GM23338 (cell line): ENCODE measurements at regions not wholly inside any gene's neighbourhood (a gene's known extent, or its start where the extent isn't known, plus 50 kb on each side); places are given as distances from the start of the nearest gene placed in this dataset.

Source experiments
- ATAC-seq: fragments of 200-7000 bp; cut with Tn5 transposase; 3 replicates; pipeline ENCODE4 v1.9.1; 2020
- DNase-seq: peaks from one replicate; pipeline ENCODE4 v3.0.0-alpha.2; 2015; ENCODE audit warnings: low spot score
- H2AFZ ChIP-seq: fragments of 200-600 bp; sonication (generic); 2 replicates; pipeline ENCODE4 v1.8.0; 2016; ENCODE audit warnings: antibody characterized with exemption, mild to moderate bottlenecking, moderate library complexity
- H3F3A ChIP-seq: fragments of 200-600 bp; sonication (generic); replicated peaks from 2 replicates; pipeline ENCODE4 v1.8.0; 2017; ENCODE audit warnings: antibody characterized with exemption, mixed run types, low read depth
- H3K27ac ChIP-seq: fragments of 200-600 bp; sonication (generic); 2 replicates; pipeline ENCODE4 v1.6.1; 2016; ENCODE audit warnings: low read depth
- H3K27me3 ChIP-seq: fragments of 200-600 bp; sonication (generic); 2 replicates; pipeline ENCODE4 v1.8.0; 2016; ENCODE audit warnings: mild to moderate bottlenecking, mixed run types, moderate library complexity; ENCODE audit not compliant: insufficient read depth
- H3K36me3 ChIP-seq: fragments of 200-600 bp; sonication (generic); 2 replicates; pipeline ENCODE4 v1.8.0; 2016; ENCODE audit warnings: mild to moderate bottlenecking; ENCODE audit not compliant: insufficient read depth
- H3K4me1 ChIP-seq: fragments of 200-600 bp; sonication (generic); 2 replicates; pipeline ENCODE4 v1.8.0; 2016; ENCODE audit warnings: mild to moderate bottlenecking, moderate library complexity; ENCODE audit not compliant: insufficient read depth
- H3K4me2 ChIP-seq: fragments of 200-600 bp; sonication (generic); 2 replicates; pipeline ENCODE4 v1.7.1; 2017; ENCODE audit warnings: mixed run types
- H3K4me3 ChIP-seq: fragments of 200-600 bp; sonication (generic); 2 replicates; pipeline ENCODE4 v1.6.1; 2016; ENCODE audit warnings: mixed run types
- H3K79me2 ChIP-seq: fragments of 200-600 bp; sonication (generic); replicated peaks from 2 replicates; pipeline ENCODE4 v1.8.0; 2017; ENCODE audit warnings: mild to moderate bottlenecking; ENCODE audit not compliant: insufficient read depth
- H3K9me2 ChIP-seq: fragments of 200-600 bp; sonication (generic); 2 replicates; pipeline ENCODE4 v1.8.0; 2017; ENCODE audit not compliant: insufficient read depth
- H4K20me1 ChIP-seq: fragments of 200-600 bp; sonication (generic); replicated peaks from 2 replicates; pipeline ENCODE4 v1.8.0; 2017; ENCODE audit warnings: mild to moderate bottlenecking; ENCODE audit not compliant: insufficient read depth
- H3K27ac Mint-ChIP-seq: 2 replicates; pipeline ENCODE4 v1.8.0; 2020; ENCODE audit warnings: inconsistent platforms, mild to moderate bottlenecking, moderate library complexity, mixed read lengths
- H3K27me3 Mint-ChIP-seq: 3 replicates; pipeline ENCODE4 v1.8.0; 2022; ENCODE audit warnings: low read depth, mild to moderate bottlenecking, moderate library complexity, mixed read lengths, inconsistent platforms; ENCODE audit not compliant: insufficient read depth, poor library complexity
- H3K36me3 Mint-ChIP-seq: 3 replicates; pipeline ENCODE4 v1.8.0; 2021; ENCODE audit warnings: low read depth, mild to moderate bottlenecking, inconsistent platforms, moderate library complexity, mixed read lengths
- H3K4me1 Mint-ChIP-seq: 3 replicates; pipeline ENCODE4 v1.8.0; 2020; ENCODE audit warnings: mild to moderate bottlenecking, inconsistent platforms, mixed read lengths
- H3K4me3 Mint-ChIP-seq: 3 replicates; pipeline ENCODE4 v1.8.0; 2021; ENCODE audit warnings: moderate library complexity, mild to moderate bottlenecking, inconsistent platforms, mixed read lengths
- H3K9me3 Mint-ChIP-seq: 3 replicates; pipeline ENCODE4 v1.8.0; 2020; ENCODE audit warnings: moderate library complexity, mild to moderate bottlenecking, inconsistent platforms, mixed read lengths
- CREB1 ChIP-seq: fragments of 250-450 bp; sonication (Bioruptor Pico); IDR thresholded peaks from 2 replicates; pipeline ENCODE4 v1.5.0; 2020; ENCODE audit warnings: low read depth, mild to moderate bottlenecking, moderate library complexity
- EZH2 ChIP-seq: fragments of 200-600 bp; sonication (generic); IDR thresholded peaks from one replicate; pipeline ENCODE4 v1.8.0; 2017; ENCODE audit warnings: antibody characterized with exemption, mild to moderate bottlenecking, low read depth; ENCODE audit not compliant: unreplicated experiment
- EZH2phosphoT487 ChIP-seq: fragments of 200-600 bp; sonication (generic); IDR thresholded peaks from one replicate; pipeline ENCODE4 v1.8.1; 2018; ENCODE audit warnings: antibody characterized with exemption; ENCODE audit not compliant: unreplicated experiment
- NANOG ChIP-seq: IDR thresholded peaks from 2 replicates; pipeline ENCODE4 v1.6.1; 2016; ENCODE audit warnings: antibody characterized with exemption, borderline replicate concordance
- POLR2AphosphoS5 ChIP-seq: IDR thresholded peaks from 2 replicates; pipeline ENCODE4 v1.6.1; 2016; ENCODE audit warnings: antibody characterized with exemption, low read depth
- STAT1 ChIP-seq: IDR thresholded peaks from one replicate; pipeline ENCODE4 v1.6.1; 2016; ENCODE audit warnings: antibody characterized with exemption; ENCODE audit not compliant: unreplicated experiment
- ZNF331 ChIP-seq: fragments of 250-450 bp; sonication (Bioruptor Pico); IDR thresholded peaks from 2 replicates; pipeline ENCODE4 v1.5.0; 2020; ENCODE audit warnings: low read depth, mild to moderate bottlenecking, moderate library complexity
- TF ChIP-seq, protein P1 (sequence below), 2 experiments: fragments of 200-600 bp in 1 of 2; sonication (generic) in 1 of 2; conservative IDR thresholded peaks; 2 replicates each; pipeline versions ENCODE4 v1.5.1 to v1.6.1; 2016 to 2017; ENCODE audit warnings: antibody characterized with exemption in 2 of 2, low read depth in 2 of 2, mild to moderate bottlenecking in 2 of 2, moderate library complexity in 1 of 2
- TF ChIP-seq, protein P2 (sequence below): IDR thresholded peaks from one replicate; pipeline ENCODE4 v1.6.1; 2018; ENCODE audit warnings: antibody characterized with exemption; ENCODE audit not compliant: unreplicated experiment

DNA sequence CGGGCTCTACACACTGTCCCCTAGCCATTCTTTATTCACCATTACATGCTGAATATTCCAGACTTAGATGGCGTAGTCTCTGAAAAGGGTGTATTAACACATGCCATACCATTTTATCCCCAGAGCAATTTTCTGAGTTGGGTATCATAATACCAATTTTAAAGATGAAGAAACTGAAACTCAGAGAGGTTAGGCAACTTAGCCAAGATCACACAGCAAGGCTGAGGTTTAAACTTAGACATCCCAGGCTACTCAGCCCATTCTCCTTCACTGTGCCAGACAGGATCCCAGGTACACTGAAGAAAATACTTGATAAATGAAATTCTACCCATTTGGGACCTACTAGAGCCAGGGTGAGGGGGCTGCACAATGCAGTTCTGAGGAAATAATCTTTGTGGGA lies 67.4 kb upstream of the ARHGAP36 start (continued):
- TF ChIP-seq, protein P1, sequence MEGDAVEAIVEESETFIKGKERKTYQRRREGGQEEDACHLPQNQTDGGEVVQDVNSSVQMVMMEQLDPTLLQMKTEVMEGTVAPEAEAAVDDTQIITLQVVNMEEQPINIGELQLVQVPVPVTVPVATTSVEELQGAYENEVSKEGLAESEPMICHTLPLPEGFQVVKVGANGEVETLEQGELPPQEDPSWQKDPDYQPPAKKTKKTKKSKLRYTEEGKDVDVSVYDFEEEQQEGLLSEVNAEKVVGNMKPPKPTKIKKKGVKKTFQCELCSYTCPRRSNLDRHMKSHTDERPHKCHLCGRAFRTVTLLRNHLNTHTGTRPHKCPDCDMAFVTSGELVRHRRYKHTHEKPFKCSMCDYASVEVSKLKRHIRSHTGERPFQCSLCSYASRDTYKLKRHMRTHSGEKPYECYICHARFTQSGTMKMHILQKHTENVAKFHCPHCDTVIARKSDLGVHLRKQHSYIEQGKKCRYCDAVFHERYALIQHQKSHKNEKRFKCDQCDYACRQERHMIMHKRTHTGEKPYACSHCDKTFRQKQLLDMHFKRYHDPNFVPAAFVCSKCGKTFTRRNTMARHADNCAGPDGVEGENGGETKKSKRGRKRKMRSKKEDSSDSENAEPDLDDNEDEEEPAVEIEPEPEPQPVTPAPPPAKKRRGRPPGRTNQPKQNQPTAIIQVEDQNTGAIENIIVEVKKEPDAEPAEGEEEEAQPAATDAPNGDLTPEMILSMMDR (conservative IDR thresholded peaks at IDR 0.05; ENCODE audit: low read depth in 2 of 2) = no peak
- no peak for TF ChIP-seq EZH2phosphoT487
- TF ChIP-seq STAT1 = no peak
- TF ChIP-seq NANOG = no peak
- no peak for TF ChIP-seq POLR2AphosphoS5
- no peak for TF ChIP-seq ZNF331 (CRISPR knock-in tag)
- TF ChIP-seq CREB1 (CRISPR knock-in tag) = no peak

DNA sequence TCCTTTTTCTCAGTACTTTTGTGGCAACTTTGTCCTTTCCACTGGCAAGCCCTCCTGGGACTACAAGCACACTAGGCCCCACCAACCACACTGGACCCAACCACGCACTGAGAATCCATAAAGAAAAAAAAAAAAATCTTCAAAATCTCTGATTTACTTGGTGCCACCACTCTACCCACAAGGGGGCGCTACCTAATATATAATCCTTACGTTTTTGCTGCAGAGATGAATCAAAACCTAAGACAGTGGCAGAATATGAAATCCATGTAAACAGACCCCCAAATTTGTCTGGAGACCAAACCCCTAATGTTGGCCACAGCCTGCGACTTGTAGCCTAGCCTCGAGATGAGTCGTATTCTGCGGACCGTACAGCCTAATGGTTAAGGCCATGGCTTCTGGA lies 63.5 kb upstream of the ARHGAP36 start:
- Mint-ChIP-seq H3K9me3 (no peaks in the 10 kb centered on the region), H3K27me3 (peaks cover 2% of the 10 kb centered on the region), H3K36me3 (no peaks in the 10 kb centered on the region), H3K27ac (no peak overlapping the region), H3K4me1 (no peaks in the 10 kb centered on the region), H3K4me3 (no peak overlapping the region)
- Histone ChIP-seq H3K9me2 (no peaks in the 10 kb centered on the region), H3K4me1 (no peaks in the 10 kb centered on the region), H3F3A (no peaks in the 10 kb centered on the region), H3K36me3 (no peaks in the 10 kb centered on the region), H3K79me2 (no peaks in the 10 kb centered on the region), H3K4me2 (no peak overlapping the region), H4K20me1 (no peaks in the 10 kb centered on the region), H3K4me3 (no peak overlapping the region), H2AFZ (no peak overlapping the region), H3K27ac (no peak overlapping the region), H3K27me3 (no peaks in the 10 kb centered on the region)
- TF ChIP-seq, protein P2, sequence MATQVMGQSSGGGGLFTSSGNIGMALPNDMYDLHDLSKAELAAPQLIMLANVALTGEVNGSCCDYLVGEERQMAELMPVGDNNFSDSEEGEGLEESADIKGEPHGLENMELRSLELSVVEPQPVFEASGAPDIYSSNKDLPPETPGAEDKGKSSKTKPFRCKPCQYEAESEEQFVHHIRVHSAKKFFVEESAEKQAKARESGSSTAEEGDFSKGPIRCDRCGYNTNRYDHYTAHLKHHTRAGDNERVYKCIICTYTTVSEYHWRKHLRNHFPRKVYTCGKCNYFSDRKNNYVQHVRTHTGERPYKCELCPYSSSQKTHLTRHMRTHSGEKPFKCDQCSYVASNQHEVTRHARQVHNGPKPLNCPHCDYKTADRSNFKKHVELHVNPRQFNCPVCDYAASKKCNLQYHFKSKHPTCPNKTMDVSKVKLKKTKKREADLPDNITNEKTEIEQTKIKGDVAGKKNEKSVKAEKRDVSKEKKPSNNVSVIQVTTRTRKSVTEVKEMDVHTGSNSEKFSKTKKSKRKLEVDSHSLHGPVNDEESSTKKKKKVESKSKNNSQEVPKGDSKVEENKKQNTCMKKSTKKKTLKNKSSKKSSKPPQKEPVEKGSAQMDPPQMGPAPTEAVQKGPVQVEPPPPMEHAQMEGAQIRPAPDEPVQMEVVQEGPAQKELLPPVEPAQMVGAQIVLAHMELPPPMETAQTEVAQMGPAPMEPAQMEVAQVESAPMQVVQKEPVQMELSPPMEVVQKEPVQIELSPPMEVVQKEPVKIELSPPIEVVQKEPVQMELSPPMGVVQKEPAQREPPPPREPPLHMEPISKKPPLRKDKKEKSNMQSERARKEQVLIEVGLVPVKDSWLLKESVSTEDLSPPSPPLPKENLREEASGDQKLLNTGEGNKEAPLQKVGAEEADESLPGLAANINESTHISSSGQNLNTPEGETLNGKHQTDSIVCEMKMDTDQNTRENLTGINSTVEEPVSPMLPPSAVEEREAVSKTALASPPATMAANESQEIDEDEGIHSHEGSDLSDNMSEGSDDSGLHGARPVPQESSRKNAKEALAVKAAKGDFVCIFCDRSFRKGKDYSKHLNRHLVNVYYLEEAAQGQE = no peak
- TF ChIP-seq EZH2 = no peak
- TF ChIP-seq, protein P1 (conservative IDR thresholded peaks at IDR 0.05; ENCODE audit: low read depth in 2 of 2) = peak; percentile 54 to 67
- peak; percentile 61 for DNase-seq
- ATAC-seq = no peak
